A549 (cell line): ENCODE measurements at regions not wholly inside any gene's neighbourhood (a gene's known extent, or its start where the extent isn't known, plus 50 kb on each side); places are given as distances from the start of the nearest gene placed in this dataset.

Experiments
- CHD4 ChIP-seq: fragments of 200-600 bp; sonication (generic); IDR thresholded peaks from 2 replicates; pipeline ENCODE4 v1.6.1; 2016; ENCODE audit warnings: antibody characterized with exemption, mild to moderate bottlenecking, borderline replicate concordance
- ESRRA ChIP-seq: fragments of 150-350 bp; IDR thresholded peaks from 2 replicates; pipeline ENCODE4 v1.6.1; 2014; ENCODE audit warnings: mild to moderate bottlenecking, low read length, borderline replicate concordance
- MYC ChIP-seq: IDR thresholded peaks from 2 replicates; pipeline ENCODE4 v1.6.1; 2012; ENCODE audit warnings: mild to moderate bottlenecking, inconsistent platforms, low read length, improper control_type of control experiment, borderline replicate concordance
- PHF8 ChIP-seq: fragments of 200-600 bp; sonication (generic); IDR thresholded peaks from 2 replicates; pipeline ENCODE4 v1.6.1; 2016; ENCODE audit warnings: low read depth, mild to moderate bottlenecking, antibody characterized with exemption, moderate library complexity, borderline replicate concordance
- TP53 ChIP-seq: fragments of 250-450 bp; sonication (Bioruptor Pico); IDR thresholded peaks from 2 replicates; pipeline ENCODE4 v1.5.0; 2021; ENCODE audit warnings: mild to moderate bottlenecking, moderate library complexity
- ZNF302 ChIP-seq: fragments of 250-450 bp; sonication (Bioruptor Pico); IDR thresholded peaks from 2 replicates; pipeline ENCODE4 v1.9.0; 2021; ENCODE audit warnings: inconsistent platforms, mild to moderate bottlenecking, moderate library complexity
- TF ChIP-seq, protein P1 (sequence below): fragments of >200 bp; sonication (Bioruptor Twin); formaldehyde crosslinking; IDR thresholded peaks from 3 replicates; pipeline ENCODE4 v1.5.1; 2016
- TF ChIP-seq, protein P2 (sequence below): IDR thresholded peaks from 2 replicates; pipeline ENCODE4 v1.6.1; 2012
- TF ChIP-seq, protein P3 (sequence below): fragments of 450-650 bp; IDR thresholded peaks from 2 replicates; pipeline ENCODE4 v1.6.1; 2014; ENCODE audit warnings: antibody characterized with exemption
- TF ChIP-seq, protein P4 (sequence below): fragments of 200-600 bp; sonication (generic); IDR thresholded peaks from 2 replicates; pipeline ENCODE4 v1.6.1; 2016; ENCODE audit warnings: antibody characterized with exemption, mild to moderate bottlenecking, moderate library complexity

DNA sequence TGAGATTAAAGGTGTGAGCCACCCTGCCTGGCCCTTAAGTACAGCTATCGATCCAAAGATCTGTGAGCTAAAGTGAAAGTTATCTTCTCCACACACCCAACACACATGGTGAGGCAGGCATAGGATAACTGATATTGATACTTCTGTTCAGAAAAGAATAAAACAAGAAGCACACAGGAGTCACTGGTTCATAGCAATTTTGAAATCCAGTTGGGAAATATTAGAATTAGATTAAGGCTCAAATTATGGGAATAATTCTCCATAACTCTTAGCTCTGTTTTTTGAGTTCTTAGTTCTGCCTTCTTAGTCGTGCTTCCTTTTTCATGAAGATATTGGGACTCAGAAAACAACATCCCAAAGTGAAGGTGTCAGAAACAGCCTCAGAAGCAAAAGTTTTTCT, 186.0 kb upstream of the PLXNC1 start:
- TF ChIP-seq, protein P1, sequence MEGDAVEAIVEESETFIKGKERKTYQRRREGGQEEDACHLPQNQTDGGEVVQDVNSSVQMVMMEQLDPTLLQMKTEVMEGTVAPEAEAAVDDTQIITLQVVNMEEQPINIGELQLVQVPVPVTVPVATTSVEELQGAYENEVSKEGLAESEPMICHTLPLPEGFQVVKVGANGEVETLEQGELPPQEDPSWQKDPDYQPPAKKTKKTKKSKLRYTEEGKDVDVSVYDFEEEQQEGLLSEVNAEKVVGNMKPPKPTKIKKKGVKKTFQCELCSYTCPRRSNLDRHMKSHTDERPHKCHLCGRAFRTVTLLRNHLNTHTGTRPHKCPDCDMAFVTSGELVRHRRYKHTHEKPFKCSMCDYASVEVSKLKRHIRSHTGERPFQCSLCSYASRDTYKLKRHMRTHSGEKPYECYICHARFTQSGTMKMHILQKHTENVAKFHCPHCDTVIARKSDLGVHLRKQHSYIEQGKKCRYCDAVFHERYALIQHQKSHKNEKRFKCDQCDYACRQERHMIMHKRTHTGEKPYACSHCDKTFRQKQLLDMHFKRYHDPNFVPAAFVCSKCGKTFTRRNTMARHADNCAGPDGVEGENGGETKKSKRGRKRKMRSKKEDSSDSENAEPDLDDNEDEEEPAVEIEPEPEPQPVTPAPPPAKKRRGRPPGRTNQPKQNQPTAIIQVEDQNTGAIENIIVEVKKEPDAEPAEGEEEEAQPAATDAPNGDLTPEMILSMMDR = no peak
- TF ChIP-seq, protein P2, sequence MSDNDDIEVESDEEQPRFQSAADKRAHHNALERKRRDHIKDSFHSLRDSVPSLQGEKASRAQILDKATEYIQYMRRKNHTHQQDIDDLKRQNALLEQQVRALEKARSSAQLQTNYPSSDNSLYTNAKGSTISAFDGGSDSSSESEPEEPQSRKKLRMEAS = no peak
- TF ChIP-seq, protein P3, sequence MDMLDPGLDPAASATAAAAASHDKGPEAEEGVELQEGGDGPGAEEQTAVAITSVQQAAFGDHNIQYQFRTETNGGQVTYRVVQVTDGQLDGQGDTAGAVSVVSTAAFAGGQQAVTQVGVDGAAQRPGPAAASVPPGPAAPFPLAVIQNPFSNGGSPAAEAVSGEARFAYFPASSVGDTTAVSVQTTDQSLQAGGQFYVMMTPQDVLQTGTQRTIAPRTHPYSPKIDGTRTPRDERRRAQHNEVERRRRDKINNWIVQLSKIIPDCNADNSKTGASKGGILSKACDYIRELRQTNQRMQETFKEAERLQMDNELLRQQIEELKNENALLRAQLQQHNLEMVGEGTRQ = no peak
- TF ChIP-seq CHD4 = no peak
- TF ChIP-seq MYC = no peak
- TF ChIP-seq PHF8 = no peak
- TF ChIP-seq TP53 = no peak
- no peak for TF ChIP-seq ZNF302 (CRISPR knock-in tag)
- TF ChIP-seq, protein P4, sequence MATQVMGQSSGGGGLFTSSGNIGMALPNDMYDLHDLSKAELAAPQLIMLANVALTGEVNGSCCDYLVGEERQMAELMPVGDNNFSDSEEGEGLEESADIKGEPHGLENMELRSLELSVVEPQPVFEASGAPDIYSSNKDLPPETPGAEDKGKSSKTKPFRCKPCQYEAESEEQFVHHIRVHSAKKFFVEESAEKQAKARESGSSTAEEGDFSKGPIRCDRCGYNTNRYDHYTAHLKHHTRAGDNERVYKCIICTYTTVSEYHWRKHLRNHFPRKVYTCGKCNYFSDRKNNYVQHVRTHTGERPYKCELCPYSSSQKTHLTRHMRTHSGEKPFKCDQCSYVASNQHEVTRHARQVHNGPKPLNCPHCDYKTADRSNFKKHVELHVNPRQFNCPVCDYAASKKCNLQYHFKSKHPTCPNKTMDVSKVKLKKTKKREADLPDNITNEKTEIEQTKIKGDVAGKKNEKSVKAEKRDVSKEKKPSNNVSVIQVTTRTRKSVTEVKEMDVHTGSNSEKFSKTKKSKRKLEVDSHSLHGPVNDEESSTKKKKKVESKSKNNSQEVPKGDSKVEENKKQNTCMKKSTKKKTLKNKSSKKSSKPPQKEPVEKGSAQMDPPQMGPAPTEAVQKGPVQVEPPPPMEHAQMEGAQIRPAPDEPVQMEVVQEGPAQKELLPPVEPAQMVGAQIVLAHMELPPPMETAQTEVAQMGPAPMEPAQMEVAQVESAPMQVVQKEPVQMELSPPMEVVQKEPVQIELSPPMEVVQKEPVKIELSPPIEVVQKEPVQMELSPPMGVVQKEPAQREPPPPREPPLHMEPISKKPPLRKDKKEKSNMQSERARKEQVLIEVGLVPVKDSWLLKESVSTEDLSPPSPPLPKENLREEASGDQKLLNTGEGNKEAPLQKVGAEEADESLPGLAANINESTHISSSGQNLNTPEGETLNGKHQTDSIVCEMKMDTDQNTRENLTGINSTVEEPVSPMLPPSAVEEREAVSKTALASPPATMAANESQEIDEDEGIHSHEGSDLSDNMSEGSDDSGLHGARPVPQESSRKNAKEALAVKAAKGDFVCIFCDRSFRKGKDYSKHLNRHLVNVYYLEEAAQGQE = no peak
- TF ChIP-seq ESRRA = no peak
